H1 (cell line): ENCODE measurements at regions not wholly inside any gene's neighbourhood (a gene's known extent, or its start where the extent isn't known, plus 50 kb on each side); places are given as distances from the start of the nearest gene placed in this dataset.

Source experiments
- CTCF ChIA-PET: fragments of 300-600 bp; sonication (Branson Sonifier 250); formaldehyde crosslinking; loops from one replicate; lab custom pipeline; 2021; ENCODE audit not compliant: partially characterized antibody; lab: Charles Lee
- POLR2A ChIA-PET: fragments of 300-600 bp; sonication (Branson Sonifier 250); formaldehyde crosslinking; loops from one replicate; lab custom pipeline; 2021; ENCODE audit warnings: inconsistent platforms; ENCODE audit not compliant: partially characterized antibody; lab: Charles Lee
- DNase-seq, 2 experiments: peaks; one replicate each; pipeline versions ENCODE4 v3.0.0 to v3.0.0-alpha.2; 2010 to 2022; ENCODE audit warnings: low spot score in 2 of 2, low read depth in 1 of 2, mixed read lengths in 1 of 2
- FAIRE-seq: peaks from 2 replicates; lab custom pipeline; 2011; peaks lifted over from hg19 to GRCh38; lab: Jason Lieb, UNC
- H2AFZ ChIP-seq: 2 replicates; pipeline ENCODE4 v1.8.1; 2012; ENCODE audit warnings: low read length, inconsistent platforms
- H2AK5ac ChIP-seq: 2 replicates; pipeline ENCODE4 v1.6.1; 2013; ENCODE audit warnings: low read depth, low read length
- H2BK120ac ChIP-seq: replicated peaks from 2 replicates; pipeline ENCODE3; 2013; ENCODE audit warnings: low read depth, low read length, inconsistent platforms
- H2BK12ac ChIP-seq: 2 replicates; pipeline ENCODE4 v1.6.1; 2013; ENCODE audit warnings: low read depth, low read length
- H2BK15ac ChIP-seq: 2 replicates; pipeline ENCODE4 v1.6.1; 2013; ENCODE audit warnings: low read length
- H2BK20ac ChIP-seq: 2 replicates; pipeline ENCODE4 v1.6.1; 2013; ENCODE audit warnings: low read length
- H2BK5ac ChIP-seq: 2 replicates; pipeline ENCODE4 v1.6.1; 2013; ENCODE audit warnings: low read depth, low read length
- H3K14ac ChIP-seq: 2 replicates; pipeline ENCODE4 v1.6.1; 2013; ENCODE audit warnings: inconsistent platforms; ENCODE audit not compliant: insufficient read length
- H3K18ac ChIP-seq: 2 replicates; pipeline ENCODE4 v1.6.1; 2013; ENCODE audit warnings: low read length; ENCODE audit errors: extremely low read depth
- H3K23ac ChIP-seq: 2 replicates; pipeline ENCODE4 v1.6.1; 2013; ENCODE audit warnings: inconsistent platforms; ENCODE audit not compliant: insufficient read length
- H3K23me2 ChIP-seq: 2 replicates; pipeline ENCODE4 v1.6.1; 2013; ENCODE audit warnings: low read depth, low read length
- H3K27ac ChIP-seq: 2 replicates; pipeline ENCODE4 v1.6.1; 2011; ENCODE audit warnings: low read depth, low read length, inconsistent platforms
- H3K27me3 ChIP-seq, 4 experiments: replicated peaks in 1 of 4; 1 replicate in 1 of 4; 2 replicates in 3 of 4; pipeline versions ENCODE4 v1.6.1 to v1.8.1; 2011 to 2013; ENCODE audit warnings: low read length in 3 of 4, mild to moderate bottlenecking in 3 of 4, inconsistent platforms in 2 of 4, mixed read lengths in 2 of 4, moderate library complexity in 1 of 4; ENCODE audit not compliant: control insufficient read depth in 3 of 4, insufficient read depth in 3 of 4; ENCODE audit errors: extremely low read depth in 1 of 4
- H3K36me3 ChIP-seq, 4 experiments: 2 replicates each; pipeline versions ENCODE4 v1.6.1 to v1.8.1; 2011 to 2013; ENCODE audit warnings: mild to moderate bottlenecking in 4 of 4, low read length in 3 of 4, moderate library complexity in 2 of 4, control low read depth in 1 of 4, inconsistent platforms in 1 of 4; ENCODE audit not compliant: insufficient read depth in 4 of 4, control insufficient read depth in 2 of 4
- H3K4ac ChIP-seq: replicated peaks from 2 replicates; pipeline ENCODE3; 2013; ENCODE audit warnings: low read length, low read depth, mixed read lengths, inconsistent platforms; ENCODE audit not compliant: insufficient read length
- H3K4me1 ChIP-seq, 4 experiments: replicated peaks in 1 of 4; 1 replicate in 1 of 4; 2 replicates in 3 of 4; pipeline versions ENCODE4 v1.6.1 to v1.8.1; 2011 to 2013; ENCODE audit warnings: low read length in 3 of 4, inconsistent platforms in 2 of 4, mixed read lengths in 1 of 4; ENCODE audit not compliant: insufficient read depth in 4 of 4, control insufficient read depth in 3 of 4
- H3K4me2 ChIP-seq, 2 experiments: 2 replicates each; pipeline versions ENCODE4 v1.6.1 to v1.8.1; 2011 to 2013; ENCODE audit warnings: low read depth in 2 of 2, low read length in 2 of 2, control low read depth in 1 of 2, inconsistent platforms in 1 of 2, mild to moderate bottlenecking in 1 of 2; ENCODE audit not compliant: insufficient read depth in 1 of 2
- H3K4me3 ChIP-seq, 4 experiments: fragments of 200-600, 300-600 bp in 1 of 4; sonication (generic), shearing (Covaris generic), sonication (Bioruptor Twin) in 1 of 4; 2 replicates each; pipeline versions ENCODE4 v1.5.1 to v1.8.1; 2011 to 2016; ENCODE audit warnings: low read length in 4 of 4, low read depth in 3 of 4, control low read depth in 2 of 4, inconsistent platforms in 2 of 4, mild to moderate bottlenecking in 2 of 4, mixed read lengths in 1 of 4, moderate library complexity in 1 of 4; ENCODE audit not compliant: insufficient read depth in 2 of 4; ENCODE audit errors: extremely low read depth in 1 of 4
- H3K56ac ChIP-seq: replicated peaks from 2 replicates; pipeline ENCODE3; 2013; ENCODE audit warnings: low read depth, mild to moderate bottlenecking, mixed read lengths, low read length, inconsistent platforms; ENCODE audit not compliant: insufficient read length
- H3K79me1 ChIP-seq: 2 replicates; pipeline ENCODE4 v1.6.1; 2013; ENCODE audit warnings: low read depth, low read length, control low read depth
- H3K79me2 ChIP-seq, 2 experiments: 2 replicates each; pipeline versions ENCODE4 v1.6.1 to v1.8.1; 2012 to 2013; ENCODE audit warnings: low read length in 2 of 2, mild to moderate bottlenecking in 2 of 2, inconsistent platforms in 1 of 2; ENCODE audit not compliant: insufficient read depth in 2 of 2, control insufficient read depth in 1 of 2
- H3K9ac ChIP-seq, 4 experiments: replicated peaks in 1 of 4; 1 replicate in 1 of 4; 2 replicates in 3 of 4; pipeline versions ENCODE4 v1.6.1 to v1.8.1; 2011 to 2013; ENCODE audit warnings: low read depth in 3 of 4, low read length in 3 of 4, control low read depth in 2 of 4, mild to moderate bottlenecking in 2 of 4, moderate library complexity in 2 of 4, inconsistent platforms in 1 of 4; ENCODE audit errors: extremely low read depth in 1 of 4
- H3K9me3 ChIP-seq, 2 experiments: 2 replicates each; pipeline versions ENCODE4 v1.6.1 to v1.8.1; 2012 to 2013; ENCODE audit warnings: mild to moderate bottlenecking in 2 of 2, moderate library complexity in 2 of 2, control low read depth in 1 of 2, inconsistent platforms in 1 of 2, low read depth in 1 of 2, low read length in 1 of 2, mixed read lengths in 1 of 2; ENCODE audit not compliant: insufficient read depth in 2 of 2
- H4K20me1 ChIP-seq, 2 experiments: replicated peaks in 1 of 2; 2 replicates each; pipeline versions ENCODE3 to v1.8.1; 2011 to 2013; ENCODE audit warnings: inconsistent platforms in 2 of 2, low read length in 2 of 2, mild to moderate bottlenecking in 1 of 2; ENCODE audit not compliant: insufficient read depth in 2 of 2, control insufficient read depth in 1 of 2
- H4K5ac ChIP-seq: 2 replicates; pipeline ENCODE4 v1.6.1; 2013; ENCODE audit warnings: low read length, low read depth, mixed read lengths, inconsistent platforms; ENCODE audit not compliant: insufficient read length
- H4K8ac ChIP-seq: 2 replicates; pipeline ENCODE4 v1.8.0; 2013; ENCODE audit warnings: mild to moderate bottlenecking, moderate library complexity, low read length, inconsistent platforms; ENCODE audit not compliant: insufficient read depth; ENCODE audit errors: extremely low read depth
- H4K91ac ChIP-seq: replicated peaks from 2 replicates; pipeline ENCODE3; 2013; ENCODE audit warnings: low read length, mixed read lengths, inconsistent platforms; ENCODE audit not compliant: insufficient read length
- CEBPB ChIP-seq: IDR thresholded peaks from 2 replicates; pipeline ENCODE4 v1.6.1; 2012; ENCODE audit warnings: low read depth, low read length
- TBP ChIP-seq: IDR thresholded peaks from 2 replicates; pipeline ENCODE4 v1.6.1; 2011; ENCODE audit warnings: low read depth, low read length, improper control_type of control experiment
- WGBS, 2 experiments: shearing (Covaris generic) in 1 of 2; methylation state at CpG; one replicate each; pipeline versions ENCODE4 v1.1.6 to v1.1.7; 2013 to 2015; ENCODE audit warnings: low lambda C conversion rate in 2 of 2, mixed read lengths in 2 of 2, inconsistent platforms in 1 of 2, low coverage in 1 of 2, missing lambda C conversion rate in 1 of 2; ENCODE audit not compliant: insufficient replicate concordance in 2 of 2, insufficient coverage in 1 of 2, insufficient read length in 1 of 2; ENCODE audit errors: extremely low coverage in 1 of 2, missing lambda C conversion rate in 1 of 2; 5-methylcytosine and 5-hydroxymethylcytosine counted together

DNA sequence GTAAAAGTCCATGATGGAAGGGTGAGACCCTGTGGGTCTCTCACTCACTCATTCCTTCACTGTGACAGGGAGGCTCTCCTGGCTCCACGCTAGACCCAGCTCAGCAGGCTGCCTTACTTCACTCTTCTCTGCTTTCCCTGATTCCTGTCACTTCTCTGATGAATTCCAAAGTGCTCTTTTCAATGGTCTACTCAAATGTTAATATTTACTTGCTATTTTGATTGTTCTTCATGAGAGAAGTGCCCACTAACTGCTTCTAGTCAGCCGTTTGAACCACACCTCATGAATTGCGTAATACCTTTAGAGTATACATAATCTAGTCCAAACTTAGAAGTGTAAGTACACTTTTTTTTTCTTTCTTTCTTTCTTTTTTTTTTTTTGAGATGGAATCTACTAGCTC, 1350.2 kb upstream of the RAG2 start:
- H4K5ac ChIP-seq = no peak overlapping the region
- CTCF ChIA-PET = interaction anchor here (0.6 to 0.8 kb wide), 3 partner anchors 8 to 70 kb away, joined by 3 read pairs; no protein-coding TSS in a partner anchor

More for the DNA sequence above, 1350.2 kb upstream of the RAG2 start:
- no peak overlapping the region for H3K14ac ChIP-seq
- no peak overlapping the region for H3K4me3 ChIP-seq
- H3K27ac ChIP-seq = no peak overlapping the region
- peak; percentile 89 for TF ChIP-seq CEBPB
- no peak for TF ChIP-seq TBP
- TF ChIP-seq, all 59 proteins: peak for 1
- H2BK20ac ChIP-seq = no peak overlapping the region
- no peak overlapping the region for H3K23ac ChIP-seq
- no peak overlapping the region for H2BK15ac ChIP-seq
- H3K79me1 ChIP-seq = no peaks in the 10 kb centered on the region
- no peaks in the 10 kb centered on the region; the same call in 1 of the 2 replicates for H3K23me2 ChIP-seq
- no peak for FAIRE-seq
- H3K27me3 ChIP-seq = no peaks in the 10 kb centered on the region
- peak overlapping the region; percentile 72; the same call in 1 of the 2 replicates for H2AFZ ChIP-seq
- no peak overlapping the region for H4K8ac ChIP-seq
- H2AK5ac ChIP-seq = no peak overlapping the region
- H3K9ac ChIP-seq = no peak overlapping the region
- no peaks in the 10 kb centered on the region for H3K36me3 ChIP-seq
- 96% methylated on average over 3 of the region's 3 CpGs; no CpG with 5 or more reads in 1 of the 2 experiments for WGBS, 2 experiments
- no peak overlapping the region for H4K91ac ChIP-seq
- no peak overlapping the region for H2BK120ac ChIP-seq
- no peak overlapping the region for H3K4ac ChIP-seq
- POLR2A ChIA-PET = no interaction called here
- H3K18ac ChIP-seq = no peak overlapping the region
- no peak overlapping the region for H3K56ac ChIP-seq
- H3K4me2 ChIP-seq = no peak overlapping the region
- no peak for DNase-seq
- H3K4me1 ChIP-seq = no peaks in the 10 kb centered on the region
- no peaks in the 10 kb centered on the region for H4K20me1 ChIP-seq
- no peaks in the 10 kb centered on the region for H3K79me2 ChIP-seq
- H3K9me3 ChIP-seq = no peaks in the 10 kb centered on the region
- H2BK12ac ChIP-seq = no peak overlapping the region
- no peak overlapping the region for H2BK5ac ChIP-seq
